HEK293T (cell line): ENCODE measurements at regions not wholly inside any gene's neighbourhood (a gene's known extent, or its start where the extent isn't known, plus 50 kb on each side); places are given as distances from the start of the nearest gene placed in this dataset.

ENCODE experiments used
- BHLHE40 ChIP-seq: fragments of 450-650 bp; IDR thresholded peaks from 2 replicates; pipeline ENCODE4 v1.6.1; 2016; ENCODE audit warnings: mild to moderate bottlenecking, moderate library complexity, borderline replicate concordance
- ELF4 ChIP-seq: fragments of 450-650 bp; IDR thresholded peaks from 2 replicates; pipeline ENCODE4 v1.6.1; 2017; ENCODE audit warnings: antibody characterized with exemption
- FOXA1 ChIP-seq: fragments of 450-650 bp; IDR thresholded peaks from 2 replicates; pipeline ENCODE4 v1.6.1; 2016; ENCODE audit warnings: mild to moderate bottlenecking
- SP1 ChIP-seq: fragments of 450-650 bp; IDR thresholded peaks from 2 replicates; pipeline ENCODE4 v1.6.1; 2017
- TARDBP ChIP-seq: fragments of 450-650 bp; IDR thresholded peaks from 2 replicates; pipeline ENCODE4 v1.6.1; 2016

DNA sequence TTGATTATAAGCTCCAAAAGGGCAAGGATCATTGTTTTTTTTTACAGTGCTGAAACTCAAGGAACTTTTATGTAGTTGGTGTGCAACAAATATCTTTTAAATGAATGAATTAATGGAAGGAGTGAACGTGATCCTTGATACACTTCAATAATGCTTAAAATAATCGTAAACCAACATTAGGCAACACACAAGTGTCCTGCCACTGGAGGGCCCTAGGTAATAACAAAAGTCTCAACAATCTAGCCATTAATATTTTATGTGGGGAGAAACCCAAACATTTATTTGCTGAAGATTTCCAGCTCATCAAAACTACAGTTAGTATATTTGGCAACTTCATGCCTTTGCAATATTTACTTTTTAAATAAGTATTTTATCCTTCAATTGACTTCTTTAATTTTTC is 309.0 kb upstream of the FBXL7 start:
- TF ChIP-seq ELF4 (no peak), TARDBP (no peak), BHLHE40 (no peak), FOXA1 (no peak), SP1 (no peak)
